LNCAP (cell line): ENCODE measurements at regions not wholly inside any gene's neighbourhood (a gene's known extent, or its start where the extent isn't known, plus 50 kb on each side); places are given as distances from the start of the nearest gene placed in this dataset.

Experiments
- TF ChIP-seq, protein P1 (sequence below): fragments of 450-650 bp; IDR thresholded peaks from 2 replicates; pipeline ENCODE4 v1.5.1; 2017; ENCODE audit warnings: mild to moderate bottlenecking

DNA sequence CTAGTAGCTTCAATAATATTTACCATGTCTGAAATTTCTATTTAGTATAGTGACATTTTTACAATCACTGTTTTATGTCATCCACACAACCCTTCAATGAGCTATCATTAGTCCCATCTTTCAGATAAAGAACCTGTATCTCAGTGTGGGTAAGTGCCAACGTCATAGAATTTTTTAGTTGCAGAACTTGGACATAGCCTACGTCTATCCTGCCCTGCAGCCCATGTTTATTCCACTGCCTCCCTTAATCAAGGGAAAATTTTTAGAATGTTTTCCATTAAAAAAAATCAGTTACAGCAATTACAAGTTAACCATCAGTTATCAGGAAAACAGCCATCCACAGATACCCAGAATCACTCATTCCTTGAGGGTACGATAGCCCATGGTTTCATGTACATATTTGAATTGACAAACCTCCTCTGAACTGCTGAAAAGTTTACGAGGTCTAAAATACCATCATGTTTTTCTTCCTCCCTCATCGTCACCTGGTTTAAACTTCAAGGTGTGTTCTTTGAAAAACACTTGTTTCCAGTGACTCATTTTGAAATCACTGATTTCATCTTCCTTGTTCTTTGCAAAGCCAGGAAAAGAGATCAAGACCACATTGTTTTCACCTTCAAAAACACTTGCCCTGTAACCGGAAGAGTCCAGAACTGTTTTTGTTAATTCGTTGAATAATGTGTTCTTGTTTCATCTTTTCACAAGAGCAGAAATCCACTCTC lies 100.9 kb downstream of the FAM76B start:
- TF ChIP-seq, protein P1, sequence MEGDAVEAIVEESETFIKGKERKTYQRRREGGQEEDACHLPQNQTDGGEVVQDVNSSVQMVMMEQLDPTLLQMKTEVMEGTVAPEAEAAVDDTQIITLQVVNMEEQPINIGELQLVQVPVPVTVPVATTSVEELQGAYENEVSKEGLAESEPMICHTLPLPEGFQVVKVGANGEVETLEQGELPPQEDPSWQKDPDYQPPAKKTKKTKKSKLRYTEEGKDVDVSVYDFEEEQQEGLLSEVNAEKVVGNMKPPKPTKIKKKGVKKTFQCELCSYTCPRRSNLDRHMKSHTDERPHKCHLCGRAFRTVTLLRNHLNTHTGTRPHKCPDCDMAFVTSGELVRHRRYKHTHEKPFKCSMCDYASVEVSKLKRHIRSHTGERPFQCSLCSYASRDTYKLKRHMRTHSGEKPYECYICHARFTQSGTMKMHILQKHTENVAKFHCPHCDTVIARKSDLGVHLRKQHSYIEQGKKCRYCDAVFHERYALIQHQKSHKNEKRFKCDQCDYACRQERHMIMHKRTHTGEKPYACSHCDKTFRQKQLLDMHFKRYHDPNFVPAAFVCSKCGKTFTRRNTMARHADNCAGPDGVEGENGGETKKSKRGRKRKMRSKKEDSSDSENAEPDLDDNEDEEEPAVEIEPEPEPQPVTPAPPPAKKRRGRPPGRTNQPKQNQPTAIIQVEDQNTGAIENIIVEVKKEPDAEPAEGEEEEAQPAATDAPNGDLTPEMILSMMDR, result no peak

DNA sequence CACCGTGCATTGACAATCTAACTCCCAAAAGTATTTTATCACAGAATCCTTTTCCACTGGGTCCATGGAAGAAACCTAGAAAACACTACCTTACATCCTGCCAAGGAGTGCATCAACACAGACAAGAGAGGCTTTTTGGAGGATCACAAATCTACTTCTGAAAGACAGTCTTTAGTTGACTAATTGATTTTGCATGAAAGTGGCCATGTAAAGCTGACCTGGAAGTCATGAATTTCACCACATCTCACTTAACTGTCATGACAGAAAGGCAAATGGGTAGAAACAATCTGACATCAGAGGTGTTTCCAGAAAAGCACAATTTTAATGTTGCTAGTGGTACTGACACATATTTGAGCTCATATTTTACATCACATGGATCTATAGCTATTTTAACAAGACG lies 101.6 kb downstream of the FAM76B start:
- TF ChIP-seq, protein P1, result no peak

DNA sequence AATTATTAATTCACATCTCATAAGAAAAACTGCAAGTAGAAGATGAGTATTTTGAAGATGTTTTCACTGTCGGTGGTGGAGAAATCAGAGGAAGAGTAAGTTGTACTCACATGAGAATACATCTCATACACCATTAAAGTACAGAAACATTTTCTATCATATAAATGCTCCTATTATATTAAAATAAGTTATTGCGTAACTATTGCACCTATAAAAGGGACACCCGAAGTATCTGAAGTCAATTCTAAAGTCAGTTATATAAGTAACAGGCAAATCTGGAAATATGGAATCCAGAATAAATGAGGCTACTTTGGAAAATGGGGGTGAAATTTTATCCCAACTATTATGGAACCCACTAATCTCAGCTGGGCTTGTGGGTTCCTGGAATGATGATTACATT lies 103.3 kb downstream of the FAM76B start:
- TF ChIP-seq, protein P1, result no peak

DNA sequence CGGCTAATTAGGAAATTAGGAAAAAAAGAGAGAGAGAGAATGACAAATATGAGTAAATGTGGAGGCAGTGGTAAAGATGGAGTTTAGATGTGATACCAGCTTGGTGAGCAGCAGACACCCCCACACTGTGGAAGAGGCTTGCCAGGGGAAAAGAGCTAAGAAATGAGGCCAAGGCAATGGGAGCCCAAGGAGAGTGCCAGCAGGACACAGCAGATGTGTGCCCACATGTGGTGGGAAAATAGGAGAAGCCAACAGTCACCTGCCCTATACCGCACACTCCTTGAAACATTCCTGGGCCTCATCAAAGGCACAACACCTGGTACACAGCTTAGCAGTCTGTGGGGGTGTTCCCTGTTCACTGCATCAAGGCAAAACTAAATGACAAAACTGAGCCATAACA lies 104.9 kb downstream of the FAM76B start:
- TF ChIP-seq, protein P1, result no peak

DNA sequence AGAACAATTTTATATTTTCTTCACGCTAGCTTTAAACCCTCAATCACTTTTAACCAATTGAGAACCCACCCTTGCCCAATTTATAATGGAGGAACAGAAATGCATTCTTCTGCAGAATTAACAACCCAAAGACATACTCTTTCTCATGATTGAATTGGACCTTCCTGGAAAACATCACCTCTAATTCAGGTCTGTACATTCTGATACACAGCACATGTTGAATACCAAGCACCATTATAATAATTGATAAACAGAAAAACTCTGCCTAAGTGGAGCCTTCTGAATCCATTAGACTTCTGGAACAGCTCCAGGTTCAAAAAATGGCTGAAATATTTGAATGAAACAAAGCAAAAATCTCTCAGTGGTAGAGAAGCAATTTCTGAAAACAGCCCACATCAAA lies 105.4 kb downstream of the FAM76B start:
- TF ChIP-seq, protein P1, result no peak

DNA sequence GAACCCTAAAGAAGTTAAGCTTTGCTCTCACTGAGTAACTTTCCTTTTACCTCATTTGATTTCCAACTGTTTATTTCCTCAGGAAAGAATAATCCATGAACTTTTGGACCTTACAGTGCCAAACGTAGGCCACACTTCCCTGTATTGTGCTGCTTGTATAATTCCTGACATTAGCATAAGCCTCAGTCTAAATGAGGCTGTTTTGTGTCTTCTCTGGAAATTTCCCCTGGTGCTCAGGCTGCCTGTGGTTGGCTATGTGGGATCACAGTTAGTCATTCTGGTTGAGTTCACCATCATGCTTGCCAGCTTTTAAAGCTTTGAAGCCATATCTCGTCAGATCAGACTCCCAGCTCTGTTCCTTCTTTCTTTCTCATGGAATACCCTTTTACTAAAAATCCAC lies 107.0 kb downstream of the FAM76B start:
- TF ChIP-seq, protein P1, result no peak

DNA sequence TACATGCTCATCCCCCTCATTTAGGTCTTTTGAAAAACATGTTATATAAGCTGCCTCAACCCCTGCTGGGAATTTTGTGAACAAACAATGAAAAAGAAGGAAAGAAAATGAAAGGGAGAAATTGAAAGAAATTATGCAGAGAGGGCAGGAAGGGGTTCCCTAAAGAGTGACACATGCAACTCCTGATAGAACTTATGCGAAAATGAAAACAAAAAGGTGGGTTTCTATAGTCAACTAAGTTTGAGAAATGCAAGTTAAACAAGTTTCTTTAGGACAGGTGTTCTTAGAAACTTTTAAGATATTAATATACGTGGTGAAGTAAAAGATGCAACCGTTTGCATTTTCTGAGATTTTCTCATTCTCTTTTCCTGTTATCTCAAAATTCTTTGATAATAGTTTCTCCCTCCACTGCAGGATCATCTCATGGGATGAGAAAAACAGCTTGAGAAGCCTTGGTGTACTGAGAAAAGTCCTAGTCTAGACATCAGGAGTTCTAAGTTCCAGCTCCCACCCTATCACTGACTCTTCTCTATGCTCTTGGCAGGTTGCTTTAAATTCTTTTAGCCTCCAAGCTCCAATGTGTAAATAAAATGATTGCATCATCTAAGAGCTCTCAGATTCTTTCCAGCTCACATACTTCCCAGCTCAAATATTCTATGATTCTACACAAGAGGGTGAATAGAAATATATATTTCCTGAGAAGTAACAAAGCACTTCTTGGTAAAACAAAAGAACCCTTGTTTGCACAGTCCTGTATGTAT lies 109.2 kb downstream of the FAM76B start:
- TF ChIP-seq, protein P1, result no peak
